ENCODE measurements at regions not wholly inside any gene's neighbourhood (a gene's known extent, or its start where the extent isn't known, plus 50 kb on each side); places are given as distances from the start of the nearest gene placed in this dataset.

DNA sequence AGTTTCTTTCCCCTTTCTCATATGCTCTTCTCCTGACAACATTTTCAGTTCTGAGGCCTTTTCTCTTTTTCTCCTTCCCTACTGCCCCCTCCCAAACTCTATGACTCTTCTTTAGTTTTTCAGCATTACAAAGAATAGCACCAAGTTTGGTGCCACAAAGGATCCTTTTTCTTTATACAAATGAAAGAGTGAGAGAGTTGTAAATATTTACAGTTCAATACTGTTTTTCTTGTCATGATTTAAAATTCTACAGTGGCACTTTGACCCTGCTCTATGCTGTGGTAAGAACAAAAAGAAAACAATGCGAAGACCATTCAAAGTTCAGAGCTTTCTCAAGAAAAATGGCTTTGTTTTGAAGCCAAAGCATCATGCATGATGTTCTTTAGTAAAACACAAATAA, 667.9 kb upstream of the SGO1 start (continued):
- TF ChIP-seq JAZF1 (CRISPR knock-in tag; IDR thresholded peaks at IDR 0.05): no peak

DNA sequence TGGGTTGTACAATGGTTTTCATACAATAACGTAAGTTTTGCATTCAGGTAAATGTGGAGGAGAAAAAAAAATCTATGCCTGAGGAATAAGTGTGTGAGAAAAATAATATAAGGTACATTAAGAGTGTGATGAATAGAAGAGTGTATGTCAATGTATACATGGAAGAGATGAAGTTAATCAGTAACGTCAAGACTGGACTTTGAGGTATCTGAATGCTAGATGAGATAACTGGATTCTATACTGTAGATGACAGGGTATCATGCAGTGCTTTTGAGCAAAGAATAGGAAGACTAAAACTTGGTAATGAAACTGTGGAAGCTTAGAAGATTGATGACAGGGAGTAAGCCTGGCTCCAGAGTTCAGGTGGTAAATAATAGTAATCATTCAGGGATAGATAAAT, 666.7 kb upstream of the SGO1 start:
- Mint-ChIP-seq H3K9me3 (no peaks in the 10 kb centered on the region), H3K27ac (no peak overlapping the region), H3K4me1 (peaks cover 18% of the 10 kb centered on the region), H3K4me3 (no peak overlapping the region), H3K36me3 (no peaks in the 10 kb centered on the region; the same call in 1 of the 2 replicates), H3K27me3 (ENCODE audit: low read depth) (no peaks in the 10 kb centered on the region)
- POLR2A ChIA-PET: no interaction called here
- ATAC-seq (no peak), DNase-seq (ENCODE audit: low spot score) (no peak)
- CTCF ChIA-PET: no interaction called here
- TF ChIP-seq, protein P1, sequence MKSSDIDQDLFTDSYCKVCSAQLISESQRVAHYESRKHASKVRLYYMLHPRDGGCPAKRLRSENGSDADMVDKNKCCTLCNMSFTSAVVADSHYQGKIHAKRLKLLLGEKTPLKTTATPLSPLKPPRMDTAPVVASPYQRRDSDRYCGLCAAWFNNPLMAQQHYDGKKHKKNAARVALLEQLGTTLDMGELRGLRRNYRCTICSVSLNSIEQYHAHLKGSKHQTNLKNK (CRISPR knock-in tag; IDR thresholded peaks at IDR 0.05): no peak
- no peak for TF ChIP-seq FOXK1 (CRISPR knock-in tag; IDR thresholded peaks at IDR 0.05)
- TF ChIP-seq MXD4 (CRISPR knock-in tag; IDR thresholded peaks at IDR 0.05; ENCODE audit: borderline replicate concordance): no peak
- TF ChIP-seq SOX15 (CRISPR knock-in tag; IDR thresholded peaks at IDR 0.05): no peak
- TF ChIP-seq NFYB (CRISPR knock-in tag; conservative IDR thresholded peaks at IDR 0.05; ENCODE audit: low read depth): no peak
- TF ChIP-seq CBFB (CRISPR knock-in tag; IDR thresholded peaks at IDR 0.05; ENCODE audit: low read depth): no peak

DNA sequence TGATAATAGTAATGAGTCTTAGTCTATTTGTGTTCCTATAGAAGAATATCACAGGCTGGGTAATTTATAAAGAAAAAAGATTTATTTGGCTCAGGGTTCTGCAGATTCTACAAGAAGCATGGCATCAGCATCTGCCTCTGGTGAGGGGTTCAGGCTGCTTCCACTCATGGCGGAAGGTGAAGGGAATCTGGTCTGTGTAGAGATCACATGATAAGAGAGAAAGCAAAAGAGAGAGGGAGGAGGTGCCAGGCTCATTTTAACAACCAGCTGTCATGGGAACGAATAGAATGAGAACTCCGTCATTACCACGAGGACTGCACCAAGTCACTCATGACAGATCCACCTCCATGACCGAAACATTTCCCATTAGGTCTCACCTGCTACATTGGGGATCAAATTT, 664.0 kb upstream of the SGO1 start:
- Mint-ChIP-seq H3K36me3 (no peaks in the 10 kb centered on the region), H3K27me3 (ENCODE audit: low read depth) (no peaks in the 10 kb centered on the region), H3K4me3 (no peak overlapping the region), H3K9me3 (no peaks in the 10 kb centered on the region), H3K27ac (no peak overlapping the region), H3K4me1 (peaks cover 27% of the 10 kb centered on the region)
- no peak for DNase-seq (ENCODE audit: low spot score)
- CTCF ChIA-PET: no interaction called here
- POLR2A ChIA-PET: no interaction called here
- TF ChIP-seq, protein P2, sequence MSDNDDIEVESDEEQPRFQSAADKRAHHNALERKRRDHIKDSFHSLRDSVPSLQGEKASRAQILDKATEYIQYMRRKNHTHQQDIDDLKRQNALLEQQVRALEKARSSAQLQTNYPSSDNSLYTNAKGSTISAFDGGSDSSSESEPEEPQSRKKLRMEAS (CRISPR knock-in tag; IDR thresholded peaks at IDR 0.05): no peak
- TF ChIP-seq ZNF317 (CRISPR knock-in tag; IDR thresholded peaks at IDR 0.05; ENCODE audit: borderline replicate concordance, low read depth): no peak
- TF ChIP-seq NR2C2 (CRISPR knock-in tag; IDR thresholded peaks at IDR 0.05): no peak
- TF ChIP-seq CREM (CRISPR knock-in tag; IDR thresholded peaks at IDR 0.05): no peak
- TF ChIP-seq, protein P3, sequence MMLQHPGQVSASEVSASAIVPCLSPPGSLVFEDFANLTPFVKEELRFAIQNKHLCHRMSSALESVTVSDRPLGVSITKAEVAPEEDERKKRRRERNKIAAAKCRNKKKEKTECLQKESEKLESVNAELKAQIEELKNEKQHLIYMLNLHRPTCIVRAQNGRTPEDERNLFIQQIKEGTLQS (CRISPR knock-in tag; conservative IDR thresholded peaks at IDR 0.05): no peak
- TF ChIP-seq, protein P4, sequence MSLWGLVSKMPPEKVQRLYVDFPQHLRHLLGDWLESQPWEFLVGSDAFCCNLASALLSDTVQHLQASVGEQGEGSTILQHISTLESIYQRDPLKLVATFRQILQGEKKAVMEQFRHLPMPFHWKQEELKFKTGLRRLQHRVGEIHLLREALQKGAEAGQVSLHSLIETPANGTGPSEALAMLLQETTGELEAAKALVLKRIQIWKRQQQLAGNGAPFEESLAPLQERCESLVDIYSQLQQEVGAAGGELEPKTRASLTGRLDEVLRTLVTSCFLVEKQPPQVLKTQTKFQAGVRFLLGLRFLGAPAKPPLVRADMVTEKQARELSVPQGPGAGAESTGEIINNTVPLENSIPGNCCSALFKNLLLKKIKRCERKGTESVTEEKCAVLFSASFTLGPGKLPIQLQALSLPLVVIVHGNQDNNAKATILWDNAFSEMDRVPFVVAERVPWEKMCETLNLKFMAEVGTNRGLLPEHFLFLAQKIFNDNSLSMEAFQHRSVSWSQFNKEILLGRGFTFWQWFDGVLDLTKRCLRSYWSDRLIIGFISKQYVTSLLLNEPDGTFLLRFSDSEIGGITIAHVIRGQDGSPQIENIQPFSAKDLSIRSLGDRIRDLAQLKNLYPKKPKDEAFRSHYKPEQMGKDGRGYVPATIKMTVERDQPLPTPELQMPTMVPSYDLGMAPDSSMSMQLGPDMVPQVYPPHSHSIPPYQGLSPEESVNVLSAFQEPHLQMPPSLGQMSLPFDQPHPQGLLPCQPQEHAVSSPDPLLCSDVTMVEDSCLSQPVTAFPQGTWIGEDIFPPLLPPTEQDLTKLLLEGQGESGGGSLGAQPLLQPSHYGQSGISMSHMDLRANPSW (CRISPR knock-in tag; conservative IDR thresholded peaks at IDR 0.05; ENCODE audit: low read depth): no peak
- no peak for TF ChIP-seq SOX15 (CRISPR knock-in tag; IDR thresholded peaks at IDR 0.05)
- TF ChIP-seq HMGA2 (CRISPR knock-in tag; IDR thresholded peaks at IDR 0.05): no peak
- TF ChIP-seq USF2 (CRISPR knock-in tag; IDR thresholded peaks at IDR 0.05): no peak
- no peak for TF ChIP-seq ZNF219 (CRISPR knock-in tag; IDR thresholded peaks at IDR 0.05; ENCODE audit: borderline replicate concordance)
- no peak for TF ChIP-seq ETV6 (CRISPR knock-in tag; IDR thresholded peaks at IDR 0.05)
- TF ChIP-seq OVOL2 (CRISPR knock-in tag; IDR thresholded peaks at IDR 0.05; ENCODE audit: borderline replicate concordance): no peak
- TF ChIP-seq ATF6 (CRISPR knock-in tag; IDR thresholded peaks at IDR 0.05): no peak
- no peak for TF ChIP-seq NFATC4 (CRISPR knock-in tag; IDR thresholded peaks at IDR 0.05)
- TF ChIP-seq ATF2 (CRISPR knock-in tag; IDR thresholded peaks at IDR 0.05; ENCODE audit: borderline replicate concordance, low read depth): no peak
- ATAC-seq: no peak
